Left lung (tissue), 4 donors: ENCODE measurements at regions not wholly inside any gene's neighbourhood (a gene's known extent, or its start where the extent isn't known, plus 50 kb on each side); places are given as distances from the start of the nearest gene placed in this dataset.

Source experiments
- ATAC-seq: fragments of 200-7000 bp; cut with Tn5 transposase; one replicate; pipeline ENCODE4 v1.9.1; 2020; ENCODE audit warnings: moderate library complexity
- DNase-seq, 4 donors: peaks; one replicate each; pipeline ENCODE4 v3.0.0-alpha.2; 2013 to 2020
- H3K27ac ChIP-seq, 2 donors: fragments of 200-600 bp; sonication (generic) in 1 of 2; one replicate each; pipeline versions ENCODE4 v1.5.0 to v1.8.0; 2020 to 2021
- H3K27me3 ChIP-seq, 2 donors: fragments of 200-600 bp; sonication (generic) in 1 of 2; one replicate each; pipeline versions ENCODE4 v1.5.0 to v1.8.0; 2020 to 2021
- H3K36me3 ChIP-seq, 2 donors: fragments of 200-600 bp; sonication (generic) in 1 of 2; one replicate each; pipeline versions ENCODE4 v1.5.0 to v1.8.0; 2020 to 2021
- H3K4me1 ChIP-seq, 2 donors: fragments of 200-600 bp; one replicate each; pipeline ENCODE4 v1.8.0; 2021
- H3K4me3 ChIP-seq, 2 donors: fragments of 200-600 bp; sonication (generic) in 1 of 2; one replicate each; pipeline versions ENCODE4 v1.5.0 to v1.8.0; 2020 to 2021; ENCODE audit warnings: mild to moderate bottlenecking in 1 of 2
- H3K9me3 ChIP-seq, 2 donors: fragments of 200-600 bp; sonication (generic) in 1 of 2; one replicate each; pipeline versions ENCODE4 v1.5.0 to v1.8.0; 2020 to 2021
- CTCF ChIP-seq, 2 donors: fragments of 200-600 bp; sonication (generic) in 1 of 2; IDR thresholded peaks; one replicate each; pipeline versions ENCODE4 v1.5.0 to v1.8.0; 2021; ENCODE audit warnings: antibody characterized with exemption in 2 of 2
- intact Hi-C, 2 donors: fragments of 100-400 bp; cut with DNase I; formaldehyde crosslinking; loops; one replicate each; pipeline versions ENCODE4 v1.11.2 to v1.14.2; 2022
- donor health status: DM: no; HTN: yes; CAD: no.
- donor health status: DM: no; HTN: no; CAD: no.

DNA sequence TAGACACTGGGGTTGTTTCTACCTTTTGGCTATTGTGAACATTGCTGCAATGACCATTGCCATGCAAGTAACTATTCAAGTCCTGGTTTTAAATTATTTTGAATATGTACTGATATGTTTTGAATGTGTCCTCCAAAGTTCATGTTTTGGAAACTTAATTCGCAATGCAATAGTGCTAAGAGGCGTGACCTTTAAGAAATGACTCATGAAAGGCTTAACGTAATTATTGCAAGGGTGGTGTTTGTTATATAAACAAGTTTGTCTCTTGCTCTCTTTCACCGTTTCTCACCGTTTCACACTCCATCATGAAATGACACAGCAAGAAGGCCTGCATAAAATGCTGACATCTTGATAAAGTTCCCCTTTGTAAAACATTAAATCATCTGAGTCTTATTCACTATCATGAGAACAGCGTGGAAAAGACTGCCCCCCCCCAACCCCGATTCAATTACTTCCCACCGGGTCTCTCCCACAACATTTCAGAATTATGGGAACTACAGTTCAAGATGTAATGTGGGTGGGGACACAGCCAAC, 506.9 kb upstream of the FAM47C start:
- TF ChIP-seq CTCF (IDR thresholded peaks at IDR 0.05): no peak
- Histone ChIP-seq H3K4me3 (no peak overlapping the region), H3K9me3 (no peaks in the 10 kb centered on the region), H3K27ac (no peak overlapping the region), H3K36me3 (no peaks in the 10 kb centered on the region), H3K27me3 (no peaks in the 10 kb centered on the region), H3K4me1 (no peaks in the 10 kb centered on the region)
- intact Hi-C loops: no loop called here
- no peak for DNase-seq
- no peak for ATAC-seq

DNA sequence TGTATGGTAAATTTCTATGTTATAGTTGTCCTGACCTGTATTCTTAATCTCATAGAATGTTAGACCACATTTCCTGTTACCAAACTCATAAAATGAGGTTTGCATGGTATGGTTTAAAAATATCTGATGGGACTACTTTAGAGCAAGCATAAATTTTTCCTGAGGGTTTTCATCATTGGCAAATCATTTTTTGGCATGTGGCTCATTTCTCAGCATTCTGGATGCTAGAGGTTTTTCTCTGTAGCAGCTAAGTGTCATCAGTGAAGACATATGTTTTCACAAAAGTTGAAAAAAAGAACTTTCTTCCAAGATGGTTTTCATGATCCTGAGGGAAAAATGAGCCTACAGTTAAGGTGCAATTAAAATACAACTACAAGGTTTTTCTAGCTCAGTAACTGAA, 503.5 kb upstream of the FAM47C start:
- peaks cover 0 to 12% of the 10 kb centered on the region in 2 donors for H3K9me3 ChIP-seq
- no peak overlapping the region for H3K27ac ChIP-seq
- no peaks in the 10 kb centered on the region for H3K4me1 ChIP-seq
- no peak for TF ChIP-seq CTCF (IDR thresholded peaks at IDR 0.05)
- ATAC-seq (no peak), DNase-seq (no peak)
- H3K4me3 ChIP-seq: no peak overlapping the region
- H3K27me3 ChIP-seq: no peaks in the 10 kb centered on the region
- intact Hi-C loops: no loop called here
- no peaks in the 10 kb centered on the region for H3K36me3 ChIP-seq

DNA sequence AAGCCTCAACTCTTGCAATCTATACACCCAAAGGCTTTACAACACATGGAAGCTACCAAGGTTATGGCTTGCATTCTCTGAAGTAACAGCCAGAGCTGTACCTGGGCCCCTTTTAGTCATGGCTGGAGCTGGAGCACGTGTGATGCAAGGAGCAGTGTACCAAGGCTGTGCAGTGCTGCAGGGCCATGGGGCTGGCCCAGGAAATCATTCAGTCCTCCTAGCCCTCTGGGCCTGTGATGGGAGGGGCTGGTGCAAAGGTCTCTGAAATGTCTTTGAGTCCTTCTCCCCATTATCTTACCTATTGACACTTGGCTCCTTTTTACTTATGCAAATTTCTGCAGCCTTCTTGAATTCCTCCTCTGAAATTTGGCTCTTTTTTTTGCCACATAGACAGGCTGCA, 500.1 kb upstream of the FAM47C start:
- TF ChIP-seq CTCF (IDR thresholded peaks at IDR 0.05): no peak
- DNase-seq (no peak), ATAC-seq (no peak)
- Histone ChIP-seq H3K4me3 (no peak overlapping the region), H3K9me3 (peaks cover 0 to 12% of the 10 kb centered on the region in 2 donors), H3K27ac (no peak overlapping the region), H3K36me3 (no peaks in the 10 kb centered on the region), H3K27me3 (no peaks in the 10 kb centered on the region), H3K4me1 (no peaks in the 10 kb centered on the region)
- intact Hi-C loops: no loop called here

DNA sequence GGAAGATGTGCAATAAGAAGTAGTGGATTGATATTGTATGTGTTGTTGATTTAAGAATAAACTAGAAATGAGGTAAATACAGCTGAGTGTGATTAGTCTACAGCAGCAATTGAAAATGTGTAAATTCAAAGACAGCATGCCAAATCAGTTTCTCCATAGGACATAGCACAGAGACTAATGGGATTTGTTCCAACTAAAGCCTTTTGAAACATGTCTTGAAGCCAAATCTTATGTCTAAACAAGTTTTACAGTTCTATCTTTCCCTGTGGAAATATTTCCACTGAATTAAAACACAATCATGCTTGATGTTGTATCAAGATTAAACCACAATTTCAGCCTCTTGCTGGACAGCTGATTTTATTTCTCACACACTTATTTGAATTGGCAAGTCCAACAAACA, 497.4 kb upstream of the FAM47C start:
- no peak overlapping the region for H3K27ac ChIP-seq
- no peak for TF ChIP-seq CTCF (IDR thresholded peaks at IDR 0.05)

DNA sequence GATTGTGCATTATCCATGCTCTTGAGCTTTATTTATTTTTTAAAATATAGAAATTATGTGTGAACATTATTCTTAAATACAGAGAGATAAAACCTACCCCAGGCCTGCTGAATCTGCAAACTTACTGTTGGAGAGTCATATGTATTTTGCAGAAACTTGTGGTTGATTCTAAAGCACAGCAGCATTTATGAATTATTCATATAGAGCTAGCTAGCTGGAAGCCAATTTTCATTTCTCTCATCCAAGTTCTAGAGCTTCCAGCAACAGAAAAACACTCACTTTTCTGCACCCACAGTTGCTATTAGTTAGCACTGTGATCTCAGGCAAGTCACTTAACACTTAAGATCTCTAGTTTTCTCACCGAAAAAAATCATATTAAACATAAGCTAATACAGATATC, 479.5 kb upstream of the FAM47C start:
- no peak overlapping the region for H3K27ac ChIP-seq
- TF ChIP-seq CTCF (IDR thresholded peaks at IDR 0.05): no peak
- H3K27me3 ChIP-seq: no peaks in the 10 kb centered on the region
- DNase-seq (peak in 1 of 4 donors; percentile 19), ATAC-seq (no peak)
- intact Hi-C loops: no loop called here
- no peak overlapping the region for H3K4me3 ChIP-seq
- no peaks in the 10 kb centered on the region for H3K36me3 ChIP-seq
- H3K4me1 ChIP-seq: no peaks in the 10 kb centered on the region
- H3K9me3 ChIP-seq: no peaks in the 10 kb centered on the region

More for the DNA sequence above, 497.4 kb upstream of the FAM47C start:
- ATAC-seq: no peak
- intact Hi-C loops: no loop called here
- Histone ChIP-seq H3K4me3 (no peak overlapping the region), H3K4me1 (no peaks in the 10 kb centered on the region), H3K9me3 (peaks cover 0 to 13% of the 10 kb centered on the region in 2 donors), H3K36me3 (no peaks in the 10 kb centered on the region), H3K27me3 (no peaks in the 10 kb centered on the region)
- peak in 2 of 4 donors; percentile 56 to 68 for DNase-seq
